Fibroblast of lung (primary cell): ENCODE measurements at regions not wholly inside any gene's neighbourhood (a gene's known extent, or its start where the extent isn't known, plus 50 kb on each side); places are given as distances from the start of the nearest gene placed in this dataset.

Experiments
- CTCF ChIP-seq, 2 donors: IDR thresholded peaks in 1 of 2; conservative IDR thresholded peaks in 1 of 2; 1 replicate in 1 of 2; 2 replicates in 1 of 2; pipeline ENCODE4 v1.5.1; 2011 to 2012; ENCODE audit warnings: low read length in 2 of 2, control low read depth in 1 of 2, inconsistent platforms in 1 of 2, low read depth in 1 of 2, mild to moderate bottlenecking in 1 of 2
- EZH2 ChIP-seq: IDR thresholded peaks from 2 replicates; pipeline ENCODE4 v1.5.1; 2012; ENCODE audit warnings: low read length, control low read depth, mild to moderate bottlenecking; ENCODE audit errors: missing control alignments

GRCh38 chr1:208686592-208686991 is 442.4 kb upstream of the PLXNA2 start:
- no peak for TF ChIP-seq CTCF (conservative IDR thresholded peaks at IDR 0.05 in 1 of 2, IDR thresholded peaks at IDR 0.05 in 1 of 2; ENCODE audit: low read depth in 1 of 2, low read length in 2 of 2)
- TF ChIP-seq EZH2 = no peak
